H9 (cell line): ENCODE measurements at regions not wholly inside any gene's neighbourhood (a gene's known extent, or its start where the extent isn't known, plus 50 kb on each side); places are given as distances from the start of the nearest gene placed in this dataset.

ENCODE experiments used
- DNase-seq: peaks from one replicate; pipeline ENCODE4 v3.0.0-alpha.2; 2017
- H2AFZ ChIP-seq: one replicate; pipeline ENCODE4 v1.6.1; 2013; ENCODE audit warnings: mild to moderate bottlenecking, low read length, control low read depth, moderate library complexity
- H2AK5ac ChIP-seq: 2 replicates; pipeline ENCODE4 v1.6.1; 2013; ENCODE audit warnings: low read length, control low read depth, mixed read lengths; ENCODE audit not compliant: insufficient read length
- H2BK120ac ChIP-seq: one replicate; pipeline ENCODE4 v1.6.1; 2013; ENCODE audit warnings: low read depth, mild to moderate bottlenecking, low read length, control low read depth, inconsistent platforms; ENCODE audit not compliant: poor library complexity, severe bottlenecking
- H2BK12ac ChIP-seq: 2 replicates; pipeline ENCODE4 v1.6.1; 2013; ENCODE audit warnings: low read length, control low read depth, mixed read lengths, low read depth; ENCODE audit not compliant: insufficient read length
- H2BK15ac ChIP-seq: 2 replicates; pipeline ENCODE4 v1.6.1; 2013; ENCODE audit warnings: low read depth, low read length, control low read depth
- H2BK20ac ChIP-seq: one replicate; pipeline ENCODE4 v1.6.1; 2013; ENCODE audit warnings: low read depth, mild to moderate bottlenecking, low read length, control low read depth, inconsistent platforms; ENCODE audit not compliant: poor library complexity, severe bottlenecking
- H2BK5ac ChIP-seq: 2 replicates; pipeline ENCODE4 v1.6.1; 2013; ENCODE audit warnings: low read length, control low read depth, mixed read lengths; ENCODE audit not compliant: insufficient read length
- H3K14ac ChIP-seq: 2 replicates; pipeline ENCODE4 v1.6.1; 2013; ENCODE audit warnings: low read length, control low read depth; ENCODE audit not compliant: insufficient read depth
- H3K18ac ChIP-seq: 2 replicates; pipeline ENCODE4 v1.6.1; 2013; ENCODE audit warnings: low read depth, mild to moderate bottlenecking, mixed read lengths, low read length, control low read depth; ENCODE audit not compliant: insufficient read length
- H3K23ac ChIP-seq: 2 replicates; pipeline ENCODE4 v1.6.1; 2013; ENCODE audit warnings: low read length, control low read depth, mixed read lengths, low read depth; ENCODE audit not compliant: insufficient read length
- H3K23me2 ChIP-seq: 2 replicates; pipeline ENCODE4 v1.6.1; 2013; ENCODE audit warnings: low read depth, mild to moderate bottlenecking, mixed read lengths, low read length, control low read depth; ENCODE audit not compliant: insufficient read length, poor library complexity, severe bottlenecking
- H3K27ac ChIP-seq: 2 replicates; pipeline ENCODE4 v1.5.1; 2013; ENCODE audit warnings: low read length, control low read depth, mixed read lengths, low read depth; ENCODE audit not compliant: insufficient read length
- H3K27me3 ChIP-seq: 2 replicates; pipeline ENCODE4 v1.6.1; 2013; ENCODE audit warnings: low read length, control low read depth, inconsistent platforms; ENCODE audit not compliant: insufficient read depth
- H3K4ac ChIP-seq: 2 replicates; pipeline ENCODE4 v1.6.1; 2013; ENCODE audit warnings: low read depth, mild to moderate bottlenecking, control low read depth, inconsistent platforms, low read length, moderate library complexity
- H3K4me1 ChIP-seq: 2 replicates; pipeline ENCODE4 v1.6.1; 2013; ENCODE audit warnings: low read length, control low read depth, inconsistent platforms; ENCODE audit not compliant: insufficient read depth
- H3K4me2 ChIP-seq: 2 replicates; pipeline ENCODE4 v1.6.1; 2013; ENCODE audit warnings: low read length, control low read depth, mixed read lengths; ENCODE audit not compliant: insufficient read length, insufficient read depth
- H3K56ac ChIP-seq: 2 replicates; pipeline ENCODE4 v1.6.1; 2013; ENCODE audit warnings: low read depth, mild to moderate bottlenecking, mixed read lengths, low read length, control low read depth; ENCODE audit not compliant: insufficient read length
- H3K79me1 ChIP-seq: 2 replicates; pipeline ENCODE4 v1.6.1; 2013; ENCODE audit warnings: low read depth, mild to moderate bottlenecking, moderate library complexity, low read length, control low read depth, inconsistent platforms; ENCODE audit not compliant: insufficient read depth, poor library complexity, severe bottlenecking
- H3K79me2 ChIP-seq: 2 replicates; pipeline ENCODE4 v1.6.1; 2013; ENCODE audit warnings: low read length, control low read depth, inconsistent platforms; ENCODE audit not compliant: insufficient read depth
- H3K9ac ChIP-seq: 2 replicates; pipeline ENCODE4 v1.6.1; 2013; ENCODE audit warnings: low read length, control low read depth, mixed read lengths; ENCODE audit not compliant: insufficient read length; ENCODE audit errors: extremely low read depth
- H3K9me3 ChIP-seq: one replicate; pipeline ENCODE4 v1.6.1; 2013; ENCODE audit warnings: low read depth, low read length, inconsistent platforms; ENCODE audit not compliant: control insufficient read depth
- H3T11ph ChIP-seq: one replicate; pipeline ENCODE4 v1.6.1; 2013; ENCODE audit warnings: mild to moderate bottlenecking, low read length, control low read depth, inconsistent platforms
- H4K20me1 ChIP-seq: one replicate; pipeline ENCODE4 v1.6.1; 2013; ENCODE audit not compliant: control insufficient read depth, insufficient read length, insufficient read depth
- H4K5ac ChIP-seq: 2 replicates; pipeline ENCODE4 v1.6.1; 2013; ENCODE audit warnings: low read depth, mild to moderate bottlenecking, mixed read lengths, low read length, control low read depth; ENCODE audit not compliant: insufficient read length
- H4K8ac ChIP-seq: replicated peaks from 2 replicates; pipeline ENCODE4 v1.6.1; 2013; ENCODE audit warnings: low read length, control low read depth, mixed read lengths, low read depth; ENCODE audit not compliant: insufficient read length
- H4K91ac ChIP-seq: 2 replicates; pipeline ENCODE4 v1.6.1; 2013; ENCODE audit warnings: low read depth, mild to moderate bottlenecking, moderate library complexity, mixed read lengths, low read length, control low read depth; ENCODE audit not compliant: insufficient read length
- H3K27ac Mint-ChIP-seq, 3 experiments: 2 replicates in 2 of 3; 3 replicates in 1 of 3; pipeline ENCODE4 v1.8.0; 2020 to 2021; ENCODE audit warnings: mixed read lengths in 3 of 3, mild to moderate bottlenecking in 1 of 3, moderate library complexity in 1 of 3
- H3K27me3 Mint-ChIP-seq: 2 replicates; pipeline ENCODE4 v1.8.0; 2021; ENCODE audit warnings: low read depth, mild to moderate bottlenecking, moderate library complexity, mixed read lengths
- H3K36me3 Mint-ChIP-seq, 3 experiments: 2 replicates in 2 of 3; 3 replicates in 1 of 3; pipeline ENCODE4 v1.8.0; 2020 to 2021; ENCODE audit warnings: low read depth in 3 of 3, mixed read lengths in 3 of 3; ENCODE audit not compliant: insufficient read depth in 1 of 3
- H3K4me1 Mint-ChIP-seq, 2 experiments: 2 replicates each; pipeline ENCODE4 v1.8.0; 2020; ENCODE audit warnings: mixed read lengths in 2 of 2
- H3K4me3 Mint-ChIP-seq, 2 experiments: 2 replicates in 1 of 2; 3 replicates in 1 of 2; pipeline ENCODE4 v1.8.0; 2020 to 2021; ENCODE audit warnings: mild to moderate bottlenecking in 2 of 2, mixed read lengths in 2 of 2, moderate library complexity in 1 of 2
- H3K9me3 Mint-ChIP-seq, 2 experiments: 2 replicates in 1 of 2; 3 replicates in 1 of 2; pipeline ENCODE4 v1.8.0; 2020; ENCODE audit warnings: mild to moderate bottlenecking in 2 of 2, mixed read lengths in 2 of 2, moderate library complexity in 1 of 2
- CTCF ChIP-seq: fragments of 200-600 bp; sonication (generic); conservative IDR thresholded peaks from 3 replicates; pipeline ENCODE4 v1.8.0; 2021; ENCODE audit warnings: antibody characterized with exemption, mild to moderate bottlenecking
- WGBS: extraction: QIAGEN DNeasy Blood & Tissue Kit; methylation state at CpG from one replicate; pipeline ENCODE4 v1.1.7; 2013; ENCODE audit warnings: missing lambda C conversion rate, low lambda C conversion rate, mixed read lengths; ENCODE audit not compliant: insufficient read length; ENCODE audit errors: extremely low coverage; 5-methylcytosine and 5-hydroxymethylcytosine counted together

- Histone ChIP-seq H3K23ac (no peak overlapping the region), H3K4ac (no peak overlapping the region), H3K4me1 (peaks cover 12% of the 10 kb centered on the region), H4K20me1 (no peaks in the 10 kb centered on the region), H2AFZ (peak overlapping the region; percentile 11), H3K79me1 (no peaks in the 10 kb centered on the region), H2BK12ac (no peak overlapping the region), H2AK5ac (no peak overlapping the region), H3K23me2 (no peaks in the 10 kb centered on the region), H3K14ac (peak overlapping the region; percentile 15; the same call in 1 of the 2 replicates), H4K8ac (peak overlapping the region; percentile 47), H4K91ac (no peak overlapping the region), H3K27me3 (no peaks in the 10 kb centered on the region), H3K79me2 (peaks cover 2% of the 10 kb centered on the region; the same call in 1 of the 2 replicates), H2BK120ac (peak overlapping the region; percentile 73), H3T11ph (no peak overlapping the region), H3K18ac (no peak overlapping the region), H4K5ac (no peak overlapping the region), H3K9me3 (no peaks in the 10 kb centered on the region), H3K27ac (peak overlapping the region; percentile 61), H2BK5ac (no peak overlapping the region), H3K4me2 (peak overlapping the region; percentile 10), H3K56ac (no peak overlapping the region), H2BK20ac (no peak overlapping the region), H3K9ac (no peak overlapping the region), H2BK15ac (no peak overlapping the region)
- no CpG with 5 or more reads among the region's 4 CpGs for WGBS
- peaks cover 31 to 48% of the 10 kb centered on the region in 2 experiments for H3K4me1 Mint-ChIP-seq
- peaks cover 3 to 12% (median 5%) of the 10 kb centered on the region in 3 experiments; a peak in 4 of 7 replicates for H3K36me3 Mint-ChIP-seq
- H3K27ac Mint-ChIP-seq: peak overlapping the region in 1 of 3 experiments; percentile 46; a peak in 1 of 7 replicates
- H3K9me3 Mint-ChIP-seq: no peaks in the 10 kb centered on the region
- no peak overlapping the region for H3K4me3 Mint-ChIP-seq
- DNase-seq: no peak
- H3K27me3 Mint-ChIP-seq: no peaks in the 10 kb centered on the region
- TF ChIP-seq CTCF: no peak
Measured at GRCh38 chr1:75671708-75672107, 52.8 kb upstream of the ACADM start.
